ENCODE measurements at regions not wholly inside any gene's neighbourhood (a gene's known extent, or its start where the extent isn't known, plus 50 kb on each side); places are given as distances from the start of the nearest gene placed in this dataset.

GRCh38 chr15:85305050-85305449, 75.4 kb upstream of the AKAP13 start:
- DNase-seq (ENCODE audit: low read depth in 4 of 4, low spot score in 1 of 4): no peak

GRCh38 chr15:85306946-85307686, 73.3 kb upstream of the AKAP13 start:
- no peak for DNase-seq (ENCODE audit: low read depth in 4 of 4, low spot score in 1 of 4)

- DNase-seq (ENCODE audit: low read depth in 4 of 4, low spot score in 1 of 4): no peak
Observed at GRCh38 chr15:85307687-85308045, 72.7 kb upstream of the AKAP13 start.

- DNase-seq (ENCODE audit: low read depth in 4 of 4, low spot score in 1 of 4): no peak
Observed at GRCh38 chr15:85311647-85312046, 68.8 kb upstream of the AKAP13 start.

GRCh38 chr15:85312486-85312885, 67.9 kb upstream of the AKAP13 start:
- no peak for DNase-seq (ENCODE audit: low read depth in 4 of 4, low spot score in 1 of 4)

GRCh38 chr15:85312929-85313331, 67.5 kb upstream of the AKAP13 start:
- no peak for DNase-seq (ENCODE audit: low read depth in 4 of 4, low spot score in 1 of 4)

GRCh38 chr15:85313339-85313738, 67.1 kb upstream of the AKAP13 start:
- no peak for DNase-seq (ENCODE audit: low read depth in 4 of 4, low spot score in 1 of 4)

GRCh38 chr15:85314146-85314545, 66.3 kb upstream of the AKAP13 start:
- DNase-seq (ENCODE audit: low read depth in 4 of 4, low spot score in 1 of 4): no peak

- no peak for DNase-seq (ENCODE audit: low read depth in 4 of 4, low spot score in 1 of 4)
Observed at GRCh38 chr15:85314633-85315032, 65.8 kb upstream of the AKAP13 start.

GRCh38 chr15:85316244-85316934, 64.0 kb upstream of the AKAP13 start:
- DNase-seq (ENCODE audit: low read depth in 4 of 4, low spot score in 1 of 4): no peak

- DNase-seq (ENCODE audit: low read depth in 4 of 4, low spot score in 1 of 4): no peak
Observed at GRCh38 chr15:85318048-85318731, 62.2 kb upstream of the AKAP13 start.

GRCh38 chr15:85318732-85319076, 61.7 kb upstream of the AKAP13 start:
- no peak for DNase-seq (ENCODE audit: low read depth in 4 of 4, low spot score in 1 of 4)

GRCh38 chr15:85324202-85324601, 56.2 kb upstream of the AKAP13 start:
- no peak for DNase-seq (ENCODE audit: low read depth in 4 of 4, low spot score in 1 of 4)

- no peak for DNase-seq (ENCODE audit: low read depth in 4 of 4, low spot score in 1 of 4)
Observed at GRCh38 chr15:85325834-85326233, 54.6 kb upstream of the AKAP13 start.

GRCh38 chr15:85326291-85326690, 54.1 kb upstream of the AKAP13 start:
- no peak for DNase-seq (ENCODE audit: low read depth in 4 of 4, low spot score in 1 of 4)

- no peak for DNase-seq (ENCODE audit: low read depth in 4 of 4, low spot score in 1 of 4)
Observed at GRCh38 chr15:85327820-85328219, 52.6 kb upstream of the AKAP13 start.

- no peak for DNase-seq (ENCODE audit: low read depth in 4 of 4, low spot score in 1 of 4)
Observed at GRCh38 chr15:85329561-85330422, 50.6 kb upstream of the AKAP13 start.
